ENCODE measurements at regions not wholly inside any gene's neighbourhood (a gene's known extent, or its start where the extent isn't known, plus 50 kb on each side); places are given as distances from the start of the nearest gene placed in this dataset.

DNA sequence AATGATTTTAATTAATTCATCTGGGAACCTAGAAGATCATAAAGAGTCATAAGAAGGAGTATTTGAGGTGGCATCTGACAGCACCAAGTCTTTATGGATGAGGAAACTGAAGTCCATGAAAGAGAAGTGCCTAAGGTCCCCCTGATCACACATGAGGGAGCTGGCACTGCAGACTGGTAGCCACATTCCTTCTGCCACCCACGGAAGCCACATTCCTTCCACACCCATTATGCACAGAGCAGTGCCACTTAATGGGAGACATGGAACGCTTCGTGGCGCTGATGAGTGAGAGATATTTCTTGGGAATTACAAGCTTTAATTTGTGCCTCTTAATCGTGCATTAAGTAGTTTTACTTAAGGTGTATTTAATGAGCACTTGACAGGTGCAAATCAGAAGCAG, 139.3 kb upstream of the NTF3 start:
- intact Hi-C loops (cut with DNase I; ENCODE audit: low total_unique reads) = no loop called here
- no peaks in the 10 kb centered on the region for H3K36me3 ChIP-seq
- H3K27ac ChIP-seq = no peak overlapping the region
- H3K4me3 ChIP-seq = no peak overlapping the region
- 85 to 93% (median 91%) methylated on average over 5 of the region's 5 CpGs for WGBS, 5 donors
- TF ChIP-seq POLR2AphosphoS5 (IDR thresholded peaks at IDR 0.05) (no peak), EP300 (IDR thresholded peaks at IDR 0.05) (no peak), POLR2A (IDR thresholded peaks at IDR 0.05) (no peak)
- TF ChIP-seq, protein P1, sequence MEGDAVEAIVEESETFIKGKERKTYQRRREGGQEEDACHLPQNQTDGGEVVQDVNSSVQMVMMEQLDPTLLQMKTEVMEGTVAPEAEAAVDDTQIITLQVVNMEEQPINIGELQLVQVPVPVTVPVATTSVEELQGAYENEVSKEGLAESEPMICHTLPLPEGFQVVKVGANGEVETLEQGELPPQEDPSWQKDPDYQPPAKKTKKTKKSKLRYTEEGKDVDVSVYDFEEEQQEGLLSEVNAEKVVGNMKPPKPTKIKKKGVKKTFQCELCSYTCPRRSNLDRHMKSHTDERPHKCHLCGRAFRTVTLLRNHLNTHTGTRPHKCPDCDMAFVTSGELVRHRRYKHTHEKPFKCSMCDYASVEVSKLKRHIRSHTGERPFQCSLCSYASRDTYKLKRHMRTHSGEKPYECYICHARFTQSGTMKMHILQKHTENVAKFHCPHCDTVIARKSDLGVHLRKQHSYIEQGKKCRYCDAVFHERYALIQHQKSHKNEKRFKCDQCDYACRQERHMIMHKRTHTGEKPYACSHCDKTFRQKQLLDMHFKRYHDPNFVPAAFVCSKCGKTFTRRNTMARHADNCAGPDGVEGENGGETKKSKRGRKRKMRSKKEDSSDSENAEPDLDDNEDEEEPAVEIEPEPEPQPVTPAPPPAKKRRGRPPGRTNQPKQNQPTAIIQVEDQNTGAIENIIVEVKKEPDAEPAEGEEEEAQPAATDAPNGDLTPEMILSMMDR (IDR thresholded peaks at IDR 0.05) = no peak
- H3K27me3 ChIP-seq = peaks cover 0 to 6% (median 0%) of the 10 kb centered on the region in 3 donors
- H3K4me1 ChIP-seq = no peaks in the 10 kb centered on the region
- H3K9me3 ChIP-seq = no peaks in the 10 kb centered on the region
- DNase-seq = no peak

DNA sequence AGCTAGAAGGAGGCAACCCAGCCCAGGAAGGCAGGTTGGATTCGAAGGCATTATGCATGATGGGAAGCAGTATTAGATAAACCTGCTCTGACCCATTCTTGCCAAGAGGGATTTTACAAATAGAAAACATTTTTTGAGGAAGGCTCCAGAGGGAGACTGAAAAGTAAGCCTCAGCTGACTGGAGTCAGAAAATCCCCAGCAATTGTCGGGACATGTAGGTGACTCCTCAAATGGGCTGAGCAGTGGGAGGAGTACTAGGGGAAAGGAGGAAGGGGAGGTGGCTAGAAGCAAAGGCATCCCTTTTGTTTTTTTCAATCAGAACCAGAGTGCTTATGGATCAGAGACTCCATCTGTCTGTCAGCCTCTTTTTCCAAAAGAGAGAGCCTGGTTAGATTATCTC, 138.1 kb upstream of the NTF3 start:
- intact Hi-C loops (cut with DNase I; ENCODE audit: low total_unique reads) = no loop called here
- Histone ChIP-seq H3K4me1 (no peaks in the 10 kb centered on the region), H3K27me3 (peaks cover 0 to 6% (median 0%) of the 10 kb centered on the region in 3 donors), H3K4me3 (no peak overlapping the region), H3K9me3 (no peaks in the 10 kb centered on the region), H3K27ac (no peak overlapping the region), H3K36me3 (no peaks in the 10 kb centered on the region)
- WGBS, 5 donors = 58 to 77% (median 75%) methylated on average over 2 of the region's 2 CpGs
- DNase-seq = no peak
- no peak for TF ChIP-seq POLR2AphosphoS5 (IDR thresholded peaks at IDR 0.05)
- TF ChIP-seq, protein P1 (IDR thresholded peaks at IDR 0.05) = no peak
- no peak for TF ChIP-seq EP300 (IDR thresholded peaks at IDR 0.05)
- TF ChIP-seq POLR2A (IDR thresholded peaks at IDR 0.05) = no peak

DNA sequence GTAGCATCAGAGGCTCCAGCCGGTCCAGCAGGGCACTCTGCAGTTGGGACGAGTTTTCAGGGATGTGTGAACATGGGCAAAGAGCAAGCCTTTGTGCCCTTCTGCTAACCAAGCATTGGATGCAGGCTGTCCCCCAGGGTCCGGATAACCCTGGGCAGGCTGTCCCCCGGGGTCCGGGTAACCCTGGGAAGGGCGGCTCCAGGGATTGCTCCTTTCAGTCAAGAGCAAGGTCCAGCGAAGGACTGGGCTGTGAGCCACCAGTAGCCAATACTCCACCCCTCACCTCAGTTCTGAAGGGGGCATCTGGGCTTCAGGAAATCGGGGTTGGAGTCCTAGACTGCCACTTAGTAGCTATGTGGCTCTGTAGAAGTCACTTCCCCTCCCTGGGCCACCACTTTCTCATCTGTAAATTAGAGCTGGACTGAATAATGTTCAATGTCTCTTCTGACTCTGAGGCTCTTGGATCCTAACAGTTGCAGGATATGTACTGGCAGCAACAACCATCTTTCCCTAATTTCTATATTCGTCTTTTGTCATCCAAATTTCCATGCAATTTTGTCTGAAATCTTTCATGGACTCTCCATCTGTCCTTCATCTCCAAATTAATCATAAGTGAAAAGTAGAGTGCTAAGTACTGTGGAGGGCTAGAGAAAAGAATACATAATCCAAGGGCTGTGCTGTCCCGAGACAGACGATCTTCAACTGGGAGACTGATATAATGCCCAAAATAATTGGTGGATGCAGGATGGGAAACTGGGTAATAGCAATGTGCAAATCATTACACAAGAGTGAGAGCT, 137.4 kb upstream of the NTF3 start:
- Histone ChIP-seq H3K9me3 (no peaks in the 10 kb centered on the region), H3K27ac (no peak overlapping the region), H3K4me3 (no peak overlapping the region), H3K4me1 (no peaks in the 10 kb centered on the region), H3K27me3 (peaks cover 0 to 6% (median 0%) of the 10 kb centered on the region in 3 donors), H3K36me3 (no peaks in the 10 kb centered on the region)
- DNase-seq = no peak
- TF ChIP-seq, protein P1 (IDR thresholded peaks at IDR 0.05) = no peak
- TF ChIP-seq EP300 (IDR thresholded peaks at IDR 0.05) (no peak), POLR2A (IDR thresholded peaks at IDR 0.05) (no peak), POLR2AphosphoS5 (IDR thresholded peaks at IDR 0.05) (no peak)
- WGBS, 5 donors = 81 to 86% (median 85%) methylated on average over 8 to 11 of the region's 11 CpGs
- intact Hi-C loops (cut with DNase I; ENCODE audit: low total_unique reads) = no loop called here

DNA sequence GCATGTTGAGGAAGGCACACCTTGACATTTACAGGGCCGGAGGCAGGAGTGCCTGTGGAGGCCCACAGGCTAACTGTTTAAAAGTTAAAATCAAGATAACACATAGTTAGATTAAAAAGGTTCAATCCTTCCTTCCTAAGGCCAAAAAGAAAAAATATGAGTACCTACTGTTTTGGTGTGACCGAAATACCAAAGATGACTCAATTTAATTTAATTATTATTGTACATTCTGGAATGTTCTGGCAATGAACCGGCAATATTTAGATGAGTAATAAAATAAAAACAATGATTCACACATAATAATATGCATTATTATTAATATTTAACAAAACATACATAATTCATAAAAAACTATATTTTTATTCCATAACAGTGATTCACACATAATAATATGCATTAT, 136.8 kb upstream of the NTF3 start:
- intact Hi-C loops (cut with DNase I; ENCODE audit: low total_unique reads) = no loop called here
- WGBS, 5 donors = 85 to 93% (median 89%) methylated on average over 3 of the region's 3 CpGs
- Histone ChIP-seq H3K27ac (no peak overlapping the region), H3K4me3 (no peak overlapping the region), H3K4me1 (no peaks in the 10 kb centered on the region), H3K27me3 (peaks cover 0 to 6% (median 0%) of the 10 kb centered on the region in 3 donors), H3K9me3 (no peaks in the 10 kb centered on the region), H3K36me3 (no peaks in the 10 kb centered on the region)
- DNase-seq = no peak
- TF ChIP-seq EP300 (IDR thresholded peaks at IDR 0.05) (no peak), POLR2A (IDR thresholded peaks at IDR 0.05) (no peak), POLR2AphosphoS5 (IDR thresholded peaks at IDR 0.05) (no peak)
- TF ChIP-seq, protein P1 (IDR thresholded peaks at IDR 0.05) = no peak

Measured in stomach (tissue), 8 donors.